SK-N-SH treated with all-trans-retinoic acid at 6 μM for 48 hours (cell line): ENCODE measurements at regions not wholly inside any gene's neighbourhood (a gene's known extent, or its start where the extent isn't known, plus 50 kb on each side); places are given as distances from the start of the nearest gene placed in this dataset.

Experiments
- CSDC2 ChIP-seq: fragments of 250-450 bp; sonication (Bioruptor Pico); IDR thresholded peaks from 2 replicates; pipeline ENCODE4 v1.5.0; 2020; ENCODE audit warnings: mild to moderate bottlenecking, moderate library complexity
- GLIS3 ChIP-seq: fragments of 250-450 bp; sonication (Bioruptor Pico); IDR thresholded peaks from 2 replicates; pipeline ENCODE4 v1.5.0; 2020; ENCODE audit warnings: mild to moderate bottlenecking, moderate library complexity
- RARB ChIP-seq: fragments of 250-450 bp; sonication (Bioruptor Pico); IDR thresholded peaks from 2 replicates; pipeline ENCODE4 v1.8.0; 2021; ENCODE audit warnings: mild to moderate bottlenecking, moderate library complexity
- SNAI2 ChIP-seq: fragments of 250-450 bp; sonication (Bioruptor Pico); IDR thresholded peaks from 2 replicates; pipeline ENCODE4 v1.5.0; 2020; ENCODE audit warnings: mild to moderate bottlenecking, moderate library complexity
- TOX ChIP-seq: fragments of 250-450 bp; sonication (Bioruptor Pico); IDR thresholded peaks from 2 replicates; pipeline ENCODE4 v1.8.0; 2021; ENCODE audit warnings: mild to moderate bottlenecking, moderate library complexity, borderline replicate concordance
- ZC3H10 ChIP-seq: fragments of 250-450 bp; sonication (Bioruptor Pico); IDR thresholded peaks from 2 replicates; pipeline ENCODE4 v1.5.1; 2021; ENCODE audit warnings: mild to moderate bottlenecking, moderate library complexity
- ZFP30 ChIP-seq: fragments of 450-650 bp; formaldehyde crosslinking; IDR thresholded peaks from 2 replicates; pipeline ENCODE4 v1.5.0; 2022; ENCODE audit warnings: mild to moderate bottlenecking, moderate library complexity
- ZNF70 ChIP-seq: fragments of 450-650 bp; formaldehyde crosslinking; IDR thresholded peaks from 2 replicates; pipeline ENCODE4 v1.5.0; 2020; ENCODE audit warnings: mild to moderate bottlenecking, moderate library complexity
- TF ChIP-seq, protein P1 (sequence below): fragments of 250-450 bp; sonication (Bioruptor Pico); IDR thresholded peaks from 2 replicates; pipeline ENCODE4 v1.8.0; 2020; ENCODE audit warnings: mild to moderate bottlenecking, moderate library complexity, borderline replicate concordance

DNA sequence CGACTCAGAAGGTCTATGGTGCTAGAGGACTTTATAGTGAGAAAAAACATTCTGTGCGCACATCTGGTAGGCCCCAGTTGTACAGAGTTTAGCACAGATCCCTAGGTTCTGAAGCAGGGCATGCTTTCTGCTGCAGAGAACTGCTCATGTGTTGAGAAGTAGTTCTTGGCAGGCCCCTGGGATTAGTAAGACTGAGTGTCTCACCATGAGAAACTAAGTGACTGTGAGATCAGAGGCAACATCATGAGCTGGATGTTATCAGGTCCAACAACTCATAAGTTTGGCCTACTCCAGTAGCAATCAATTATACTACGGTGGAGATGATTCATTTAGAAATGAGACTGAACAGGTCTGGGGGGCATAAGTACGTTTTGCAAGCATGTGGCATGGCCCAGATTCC is 507.4 kb upstream of the KLF12 start:
- TF ChIP-seq ZFP30 (CRISPR knock-in tag) (no peak), TOX (no peak), RARB (CRISPR knock-in tag) (no peak), ZC3H10 (CRISPR knock-in tag) (no peak), GLIS3 (no peak), ZNF70 (no peak), CSDC2 (CRISPR knock-in tag) (no peak), SNAI2 (CRISPR knock-in tag) (no peak)
- TF ChIP-seq, protein P1, sequence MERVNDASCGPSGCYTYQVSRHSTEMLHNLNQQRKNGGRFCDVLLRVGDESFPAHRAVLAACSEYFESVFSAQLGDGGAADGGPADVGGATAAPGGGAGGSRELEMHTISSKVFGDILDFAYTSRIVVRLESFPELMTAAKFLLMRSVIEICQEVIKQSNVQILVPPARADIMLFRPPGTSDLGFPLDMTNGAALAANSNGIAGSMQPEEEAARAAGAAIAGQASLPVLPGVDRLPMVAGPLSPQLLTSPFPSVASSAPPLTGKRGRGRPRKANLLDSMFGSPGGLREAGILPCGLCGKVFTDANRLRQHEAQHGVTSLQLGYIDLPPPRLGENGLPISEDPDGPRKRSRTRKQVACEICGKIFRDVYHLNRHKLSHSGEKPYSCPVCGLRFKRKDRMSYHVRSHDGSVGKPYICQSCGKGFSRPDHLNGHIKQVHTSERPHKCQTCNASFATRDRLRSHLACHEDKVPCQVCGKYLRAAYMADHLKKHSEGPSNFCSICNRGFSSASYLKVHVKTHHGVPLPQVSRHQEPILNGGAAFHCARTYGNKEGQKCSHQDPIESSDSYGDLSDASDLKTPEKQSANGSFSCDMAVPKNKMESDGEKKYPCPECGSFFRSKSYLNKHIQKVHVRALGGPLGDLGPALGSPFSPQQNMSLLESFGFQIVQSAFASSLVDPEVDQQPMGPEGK (CRISPR knock-in tag) = no peak
